GM10248 (cell line): ENCODE measurements at regions not wholly inside any gene's neighbourhood (a gene's known extent, or its start where the extent isn't known, plus 50 kb on each side); places are given as distances from the start of the nearest gene placed in this dataset.

Experiments
- CTCF ChIA-PET: fragments of 300-600 bp; sonication (Branson Sonifier 250); formaldehyde crosslinking; extraction: SDS; loops from one replicate; lab custom pipeline; 2021; ENCODE audit warnings: antibody characterized with exemption; lab: Yijun Ruan, JAX
- POLR2A ChIA-PET: fragments of 350-650 bp; sonication (Branson Sonifier 250); formaldehyde crosslinking; extraction: SDS; loops from one replicate; lab custom pipeline; 2020; ENCODE audit warnings: antibody characterized with exemption; lab: Yijun Ruan, JAX
- DNase-seq: peaks from one replicate; pipeline ENCODE4 v3.0.0; 2012; ENCODE audit errors: extremely low spot score
- CTCF ChIP-seq: IDR thresholded peaks from 2 replicates; pipeline ENCODE4 v1.5.1; 2012; ENCODE audit warnings: mild to moderate bottlenecking, low read depth; ENCODE audit errors: extremely low read depth, missing control alignments, control extremely low read depth

DNA sequence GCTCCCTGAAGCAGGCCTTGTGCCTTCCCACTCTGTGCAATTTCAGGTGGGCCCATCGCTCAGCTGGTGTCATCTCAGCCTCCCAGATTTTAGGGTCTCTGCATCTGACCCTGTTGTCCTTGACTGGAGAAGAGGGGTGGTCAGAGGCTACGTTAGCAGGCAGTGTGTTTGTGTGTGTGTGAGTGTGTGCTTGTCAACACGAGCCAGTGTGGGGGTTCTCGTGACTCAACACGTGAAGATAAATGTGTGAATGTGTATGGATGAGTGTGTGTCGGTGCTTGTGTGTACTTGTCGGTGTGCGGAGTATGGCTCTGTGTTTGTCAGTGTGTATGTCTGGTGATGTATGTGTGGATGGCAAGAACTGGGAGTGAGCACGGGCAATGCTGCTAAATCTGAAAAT is 142.6 kb upstream of the KLF4 start:
- no peak for TF ChIP-seq CTCF
- CTCF ChIA-PET, result interaction anchor here (0.9 kb wide), 1 partner anchor 9 kb away, joined by 3 read pairs; no protein-coding TSS in a partner anchor
- POLR2A ChIA-PET, result interaction anchor here (0.6 kb wide), 1 partner anchor 102 kb away, joined by 7 read pairs; no protein-coding TSS in a partner anchor
- DNase-seq, result no peak

GRCh38 chr9:107631788-107632187 is 142.2 kb upstream of the KLF4 start:
- DNase-seq, result no peak
- POLR2A ChIA-PET, result no interaction called here
- CTCF ChIA-PET, result interaction anchor here (0.9 kb wide), 1 partner anchor 9 kb away, joined by 3 read pairs; no protein-coding TSS in a partner anchor
- no peak for TF ChIP-seq CTCF

DNA sequence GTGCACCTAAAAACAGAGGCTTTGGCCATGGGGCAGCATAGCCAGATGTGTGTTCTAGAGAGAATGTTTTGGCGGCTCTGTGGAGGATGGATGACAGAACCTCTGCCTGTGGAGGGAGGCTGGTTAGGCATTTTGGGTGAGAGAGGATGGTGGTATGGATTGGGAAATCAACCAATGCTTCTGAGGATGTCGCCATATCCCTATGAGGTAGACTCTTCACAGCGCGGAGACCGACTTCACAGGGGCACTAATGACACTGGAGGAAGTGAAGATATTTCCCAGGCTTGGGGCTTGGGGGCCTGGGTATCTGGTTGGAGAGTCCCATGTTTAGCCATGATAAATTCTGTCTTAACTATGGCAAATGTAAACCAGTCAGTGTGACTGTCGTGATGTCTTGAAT is 140.6 kb upstream of the KLF4 start:
- CTCF ChIA-PET, result interaction anchor here (1.3 to 3.0 kb wide), 2 partner anchors 9 to 16 kb away, joined by 3 to 7 read pairs; no protein-coding TSS in a partner anchor
- DNase-seq, result no peak
- no peak for TF ChIP-seq CTCF

DNA sequence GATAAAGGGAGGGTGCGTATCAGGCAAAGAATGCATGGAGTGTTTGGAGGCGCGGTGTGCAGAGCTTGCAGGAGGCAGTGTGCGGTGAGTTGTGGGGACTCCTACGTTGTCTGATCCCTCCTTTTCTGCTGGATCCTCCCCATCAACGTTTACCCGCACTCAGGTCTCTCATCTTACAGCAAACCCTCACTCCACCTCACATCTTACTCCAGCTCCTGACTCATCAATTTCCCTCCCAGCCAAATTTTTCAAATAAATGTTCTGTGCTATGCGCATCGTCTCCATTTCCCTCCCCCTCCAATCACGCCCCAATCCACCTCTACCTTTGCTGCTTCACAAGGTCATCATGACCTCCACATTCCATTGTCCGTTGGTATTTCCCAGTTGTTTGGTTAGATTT is 138.9 kb upstream of the KLF4 start:
- no peak for DNase-seq
- CTCF ChIA-PET, result interaction anchor here (3.0 kb wide), 1 partner anchor 18 kb away, joined by 7 read pairs; no protein-coding TSS in a partner anchor
- POLR2A ChIA-PET, result no interaction called here
- TF ChIP-seq CTCF, result no peak

More for the DNA sequence above, 140.6 kb upstream of the KLF4 start:
- POLR2A ChIA-PET, result no interaction called here

DNA sequence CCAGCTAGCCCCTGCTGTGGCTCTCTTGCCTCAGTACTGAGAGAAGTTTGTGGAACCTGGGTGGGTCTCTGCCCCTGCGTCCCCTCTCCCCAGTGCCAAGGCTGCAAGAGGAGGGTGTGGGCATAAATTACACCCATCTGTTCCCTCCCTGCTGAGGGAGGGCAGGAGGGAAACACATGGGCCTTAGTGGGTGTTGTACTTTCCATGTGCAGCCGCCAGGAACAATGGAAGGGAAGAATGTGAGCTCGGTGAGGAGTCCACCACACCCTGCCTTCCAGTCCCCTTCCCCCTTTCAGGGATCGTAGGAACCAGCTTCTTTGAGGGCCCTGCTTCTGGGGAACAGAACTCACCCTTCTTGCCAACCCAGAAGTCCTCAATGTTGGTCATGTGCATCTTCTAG is 138.2 kb upstream of the KLF4 start:
- CTCF ChIA-PET, result no interaction called here
- no peak for TF ChIP-seq CTCF

GRCh38 chr9:107626118-107626517 is 136.5 kb upstream of the KLF4 start:
- TF ChIP-seq CTCF, result no peak
- POLR2A ChIA-PET, result no interaction called here
- CTCF ChIA-PET, result no interaction called here
- DNase-seq, result no peak

More for the DNA sequence above, 138.2 kb upstream of the KLF4 start:
- no peak for DNase-seq
- POLR2A ChIA-PET, result no interaction called here
